DOHH2 (cell line): ENCODE measurements at regions not wholly inside any gene's neighbourhood (a gene's known extent, or its start where the extent isn't known, plus 50 kb on each side); places are given as distances from the start of the nearest gene placed in this dataset.

ENCODE experiments used
- CTCF ChIP-seq: fragments of 200-600 bp; sonication (generic); IDR thresholded peaks from one replicate; pipeline ENCODE4 v1.5.1; 2014; ENCODE audit warnings: antibody characterized with exemption, mild to moderate bottlenecking, low read depth, low read length; ENCODE audit not compliant: poor library complexity, severe bottlenecking
- EZH2phosphoT487 ChIP-seq: fragments of 200-600 bp; sonication (generic); IDR thresholded peaks from 2 replicates; pipeline ENCODE4 v1.6.1; 2017; ENCODE audit warnings: borderline replicate concordance, mild to moderate bottlenecking, antibody characterized with exemption, low read length, moderate library complexity, mixed read lengths

DNA sequence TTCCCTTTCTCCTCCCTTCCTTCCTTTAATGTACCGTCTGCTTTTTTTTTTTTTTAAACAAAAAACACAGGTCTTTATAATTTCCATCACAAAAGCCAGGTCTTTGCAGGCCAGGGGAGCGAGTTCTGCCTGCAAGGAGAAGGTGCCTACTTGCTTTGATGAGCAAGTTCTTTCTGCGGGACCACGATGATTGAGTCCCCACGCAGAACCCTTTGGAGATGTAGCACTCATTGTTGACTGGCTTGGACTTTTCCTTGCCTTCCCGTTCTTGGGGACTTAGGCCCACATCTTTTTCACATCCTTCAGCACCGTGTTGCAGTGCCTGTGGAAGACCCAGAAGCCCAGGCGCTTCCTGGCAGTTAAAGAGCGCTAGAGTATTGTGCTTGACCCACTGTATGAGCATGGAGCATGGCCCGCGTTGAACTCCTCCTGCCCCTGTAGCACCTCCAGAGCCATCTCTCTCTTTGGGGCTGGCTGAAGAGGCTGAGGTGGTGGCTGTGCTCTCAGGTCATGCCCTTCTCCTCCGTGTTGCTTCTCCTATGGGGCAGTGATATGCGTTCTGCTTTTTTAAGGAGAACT is 177.6 kb downstream of the EXOC5 start:
- TF ChIP-seq CTCF (no peak), EZH2phosphoT487 (no peak)
